Calu3 (cell line): ENCODE measurements at regions not wholly inside any gene's neighbourhood (a gene's known extent, or its start where the extent isn't known, plus 50 kb on each side); places are given as distances from the start of the nearest gene placed in this dataset.

Experiments used
- BruUV-seq: library from RNA; stranded (reverse); fragments of 400-500 nt; replicated peaks from 2 replicates; lab custom pipeline; 2021; lab: Mats Ljungman, UMichigan
- CTCF ChIA-PET: fragments of 300-600 bp; sonication (Branson Sonifier 250); formaldehyde crosslinking; loops from one replicate; lab custom pipeline; 2022; ENCODE audit warnings: antibody characterized with exemption; lab: Charles Lee
- DNase-seq: peaks from one replicate; pipeline ENCODE4 v3.0.0; 2022
- H3K27ac Mint-ChIP-seq: one replicate; pipeline ENCODE4 v1.8.0; 2022; ENCODE audit warnings: mixed read lengths; ENCODE audit not compliant: unreplicated experiment
- H3K27me3 Mint-ChIP-seq: one replicate; pipeline ENCODE4 v1.8.0; 2022; ENCODE audit warnings: mixed read lengths; ENCODE audit not compliant: unreplicated experiment
- H3K36me3 Mint-ChIP-seq: one replicate; pipeline ENCODE4 v1.8.0; 2022; ENCODE audit warnings: mild to moderate bottlenecking, moderate library complexity, mixed read lengths; ENCODE audit not compliant: insufficient read depth, unreplicated experiment
- H3K4me1 Mint-ChIP-seq: one replicate; pipeline ENCODE4 v1.8.0; 2022; ENCODE audit warnings: mild to moderate bottlenecking, low read depth, mixed read lengths; ENCODE audit not compliant: unreplicated experiment
- H3K4me3 Mint-ChIP-seq: one replicate; pipeline ENCODE4 v1.8.0; 2022; ENCODE audit warnings: mild to moderate bottlenecking, low read depth, moderate library complexity, mixed read lengths; ENCODE audit not compliant: unreplicated experiment
- H3K9me3 Mint-ChIP-seq: one replicate; pipeline ENCODE4 v1.8.0; 2022; ENCODE audit warnings: low read depth, mixed read lengths; ENCODE audit not compliant: unreplicated experiment
- CTCF ChIP-seq: fragments of 200-600 bp; IDR thresholded peaks from one replicate; pipeline ENCODE4 v1.8.0; 2022; ENCODE audit warnings: antibody characterized with exemption; ENCODE audit not compliant: unreplicated experiment
- intact Hi-C: fragments of 100-400 bp; cut with micrococcal nuclease; formaldehyde crosslinking; loops from one replicate; pipeline ENCODE4 v1.10.0; 2022; ENCODE audit not compliant: unreplicated experiment

- Mint-ChIP-seq H3K27ac (no peak overlapping the region), H3K9me3 (peaks cover 2% of the 10 kb centered on the region), H3K4me3 (no peak overlapping the region), H3K36me3 (no peaks in the 10 kb centered on the region), H3K4me1 (no peaks in the 10 kb centered on the region), H3K27me3 (no peaks in the 10 kb centered on the region)
- no TSS peak for BruUV-seq
- DNase-seq, result no peak
- intact Hi-C loops, result loop anchor here (5.0 kb wide), 1 partner anchor 430 kb away; no protein-coding TSS in a partner anchor
- TF ChIP-seq CTCF, result no peak
- CTCF ChIA-PET, result no interaction called here
These were observed 285.1 kb downstream of the TMEM167A start for GRCh38 chr5:82792096-82792495.

- no peak for DNase-seq
- no peaks in the 10 kb centered on the region for H3K27me3 Mint-ChIP-seq
- no peak overlapping the region for H3K27ac Mint-ChIP-seq
- H3K4me1 Mint-ChIP-seq, result no peaks in the 10 kb centered on the region
- TF ChIP-seq CTCF, result no peak
- H3K36me3 Mint-ChIP-seq, result no peaks in the 10 kb centered on the region
- CTCF ChIA-PET, result no interaction called here
- H3K9me3 Mint-ChIP-seq, result peaks cover 2% of the 10 kb centered on the region
- intact Hi-C loops, result no loop called here
- H3K4me3 Mint-ChIP-seq, result no peak overlapping the region
- no TSS peak for BruUV-seq
These were observed 288.1 kb downstream of the TMEM167A start for GRCh38 chr5:82789095-82789494.

GRCh38 chr5:82786748-82787147 is 290.4 kb downstream of the TMEM167A start:
- Mint-ChIP-seq H3K4me3 (no peak overlapping the region), H3K27ac (no peak overlapping the region), H3K27me3 (no peaks in the 10 kb centered on the region), H3K9me3 (peaks cover 2% of the 10 kb centered on the region), H3K4me1 (no peaks in the 10 kb centered on the region), H3K36me3 (no peaks in the 10 kb centered on the region)
- BruUV-seq, result no TSS peak
- intact Hi-C loops, result no loop called here
- TF ChIP-seq CTCF, result no peak
- CTCF ChIA-PET, result interaction anchor here (0.7 kb wide), 1 partner anchor 119 kb away, joined by 3 read pairs; no protein-coding TSS in a partner anchor
- no peak for DNase-seq

- no TSS peak for BruUV-seq
- Mint-ChIP-seq H3K36me3 (no peaks in the 10 kb centered on the region), H3K27me3 (no peaks in the 10 kb centered on the region), H3K27ac (no peak overlapping the region), H3K4me1 (no peaks in the 10 kb centered on the region), H3K4me3 (no peak overlapping the region), H3K9me3 (peaks cover 2% of the 10 kb centered on the region)
- CTCF ChIA-PET, result no interaction called here
- intact Hi-C loops, result no loop called here
- DNase-seq, result no peak
- no peak for TF ChIP-seq CTCF
These were observed 291.2 kb downstream of the TMEM167A start for GRCh38 chr5:82785882-82786509.
